Brain microvascular endothelial cell (primary cell): ENCODE measurements at regions not wholly inside any gene's neighbourhood (a gene's known extent, or its start where the extent isn't known, plus 50 kb on each side); places are given as distances from the start of the nearest gene placed in this dataset.

Source experiments
- DNase-seq: peaks from one replicate; pipeline ENCODE4 v3.0.0-alpha.2; 2020
- H3K27ac ChIP-seq: fragments of 250-450 bp; sonication (Bioruptor Pico); 2 replicates; pipeline ENCODE4 v1.5.1; 2020; ENCODE audit warnings: mild to moderate bottlenecking, moderate library complexity
- H3K27me3 ChIP-seq: fragments of 250-450 bp; sonication (Bioruptor Pico); replicated peaks from 2 replicates; pipeline ENCODE4 v1.5.1; 2020; ENCODE audit warnings: mild to moderate bottlenecking
- H3K36me3 ChIP-seq: fragments of 250-450 bp; sonication (Bioruptor Pico); replicated peaks from 2 replicates; pipeline ENCODE4 v1.5.1; 2020; ENCODE audit warnings: mild to moderate bottlenecking
- H3K4me3 ChIP-seq: 2 replicates; pipeline ENCODE4 v1.5.1; 2011; ENCODE audit warnings: low read depth, mild to moderate bottlenecking, control low read depth, low read length, moderate library complexity
- in situ Hi-C: cut with HindIII; loops from 2 replicates; pipeline ENCODE4 v1.10.0; 2017; ENCODE audit warnings: low sequenced_read_pairs, low pct_ligation_motif_present
- TF ChIP-seq, protein P1 (sequence below): IDR thresholded peaks from 2 replicates; pipeline ENCODE4 v1.5.1; 2011; ENCODE audit warnings: low read depth, mild to moderate bottlenecking, moderate library complexity, low read length, control low read depth, inconsistent platforms; ENCODE audit errors: missing control alignments

DNA sequence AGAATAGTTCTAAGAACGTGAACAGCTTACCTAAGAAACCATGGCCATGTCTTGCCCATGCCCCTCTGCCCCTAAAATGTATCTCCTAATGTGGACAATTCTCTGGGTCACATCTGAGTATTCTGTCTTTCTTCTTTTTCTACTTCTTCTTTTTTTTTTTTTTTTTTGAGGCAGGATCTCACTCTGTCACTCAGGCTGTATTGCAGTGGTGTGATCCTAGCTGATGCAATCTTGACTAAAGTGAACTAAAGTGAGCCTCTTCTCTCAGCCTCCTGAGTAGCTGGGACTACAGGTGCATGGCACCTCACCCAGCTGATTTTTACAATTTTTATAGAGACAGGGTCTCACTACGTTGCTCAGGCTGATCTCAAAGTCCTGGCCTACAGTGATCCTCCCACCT, 204.8 kb upstream of the ZPLD1 start:
- Histone ChIP-seq H3K27me3 (no peaks in the 10 kb centered on the region), H3K27ac (no peak overlapping the region), H3K36me3 (no peaks in the 10 kb centered on the region), H3K4me3 (no peak overlapping the region)
- in situ Hi-C loops, result loop anchor here (25.0 kb wide), 1 partner anchor 307 kb away; no protein-coding TSS in a partner anchor
- TF ChIP-seq, protein P1, sequence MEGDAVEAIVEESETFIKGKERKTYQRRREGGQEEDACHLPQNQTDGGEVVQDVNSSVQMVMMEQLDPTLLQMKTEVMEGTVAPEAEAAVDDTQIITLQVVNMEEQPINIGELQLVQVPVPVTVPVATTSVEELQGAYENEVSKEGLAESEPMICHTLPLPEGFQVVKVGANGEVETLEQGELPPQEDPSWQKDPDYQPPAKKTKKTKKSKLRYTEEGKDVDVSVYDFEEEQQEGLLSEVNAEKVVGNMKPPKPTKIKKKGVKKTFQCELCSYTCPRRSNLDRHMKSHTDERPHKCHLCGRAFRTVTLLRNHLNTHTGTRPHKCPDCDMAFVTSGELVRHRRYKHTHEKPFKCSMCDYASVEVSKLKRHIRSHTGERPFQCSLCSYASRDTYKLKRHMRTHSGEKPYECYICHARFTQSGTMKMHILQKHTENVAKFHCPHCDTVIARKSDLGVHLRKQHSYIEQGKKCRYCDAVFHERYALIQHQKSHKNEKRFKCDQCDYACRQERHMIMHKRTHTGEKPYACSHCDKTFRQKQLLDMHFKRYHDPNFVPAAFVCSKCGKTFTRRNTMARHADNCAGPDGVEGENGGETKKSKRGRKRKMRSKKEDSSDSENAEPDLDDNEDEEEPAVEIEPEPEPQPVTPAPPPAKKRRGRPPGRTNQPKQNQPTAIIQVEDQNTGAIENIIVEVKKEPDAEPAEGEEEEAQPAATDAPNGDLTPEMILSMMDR, result no peak
- no peak for DNase-seq

DNA sequence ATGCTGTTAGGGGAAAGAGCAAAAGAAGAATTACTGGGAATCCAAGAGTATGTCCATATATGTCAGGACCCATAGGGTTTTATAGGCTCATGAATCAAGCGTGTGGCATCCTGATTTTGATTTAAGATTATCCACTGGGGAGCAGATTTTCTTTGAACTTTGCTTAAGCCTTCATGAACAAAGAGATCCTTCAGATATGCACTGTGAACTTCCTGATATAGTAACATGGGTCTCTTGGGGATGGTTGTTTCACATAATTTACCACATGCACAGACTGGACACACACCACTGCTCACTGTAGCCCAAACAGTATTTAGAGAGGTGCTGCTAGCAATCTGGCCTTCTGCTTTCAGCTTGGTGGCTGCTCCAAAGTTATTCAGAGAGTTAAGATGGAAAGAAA, 200.9 kb upstream of the ZPLD1 start:
- in situ Hi-C loops, result loop anchor here (25.0 kb wide), 1 partner anchor 303 kb away; no protein-coding TSS in a partner anchor
- H3K4me3 ChIP-seq, result no peak overlapping the region
- no peaks in the 10 kb centered on the region for H3K27me3 ChIP-seq
- TF ChIP-seq, protein P1, result no peak
- no peak overlapping the region for H3K27ac ChIP-seq
- no peak for DNase-seq
- no peaks in the 10 kb centered on the region for H3K36me3 ChIP-seq

DNA sequence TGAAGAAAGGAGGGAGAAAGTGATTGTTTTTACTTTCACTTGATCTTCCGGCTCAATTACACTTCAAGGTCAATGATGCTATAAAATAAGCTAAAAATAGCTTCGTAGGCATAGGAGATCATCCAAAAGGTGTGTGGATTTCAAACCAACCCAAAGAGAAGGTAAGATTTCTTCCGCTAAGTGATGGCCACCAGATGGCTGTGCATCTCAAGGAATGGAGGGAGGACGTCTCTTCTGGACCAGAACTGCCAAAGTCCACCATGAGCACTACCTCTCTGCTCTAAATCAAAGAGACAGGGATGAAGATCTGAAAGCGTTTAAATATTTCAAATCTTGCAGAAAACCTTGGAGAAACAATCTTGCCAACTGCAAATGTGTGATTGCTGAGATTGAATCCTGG, 199.1 kb upstream of the ZPLD1 start:
- in situ Hi-C loops, result loop anchor here (25.0 kb wide), 1 partner anchor 302 kb away; no protein-coding TSS in a partner anchor
- no peak overlapping the region for H3K4me3 ChIP-seq
- no peak for DNase-seq
- H3K27ac ChIP-seq, result no peak overlapping the region
- no peaks in the 10 kb centered on the region for H3K36me3 ChIP-seq
- TF ChIP-seq, protein P1, result peak; percentile 54
- H3K27me3 ChIP-seq, result no peaks in the 10 kb centered on the region

DNA sequence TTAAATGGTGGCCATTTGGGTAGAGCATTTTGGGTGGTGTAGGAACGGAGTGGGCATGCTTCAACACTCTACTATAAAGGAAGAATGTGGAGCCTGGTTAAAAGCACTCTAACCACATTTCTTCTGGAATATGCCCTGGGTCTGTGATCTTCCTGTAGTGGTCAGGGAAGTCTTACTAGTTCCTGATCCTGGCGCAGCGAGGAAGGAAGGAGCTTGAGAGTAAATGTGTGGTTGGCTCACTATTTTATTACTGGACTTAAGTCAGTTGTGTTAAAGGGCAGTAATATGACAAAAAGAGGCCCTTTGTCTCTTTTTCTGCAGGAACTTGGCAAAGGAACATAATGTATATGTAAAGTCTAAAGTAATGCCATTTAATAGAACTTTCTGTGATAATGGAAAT, 197.6 kb upstream of the ZPLD1 start:
- DNase-seq, result no peak
- Histone ChIP-seq H3K36me3 (no peaks in the 10 kb centered on the region), H3K4me3 (no peak overlapping the region), H3K27ac (no peak overlapping the region), H3K27me3 (no peaks in the 10 kb centered on the region)
- in situ Hi-C loops, result loop anchor here (25.0 kb wide), 1 partner anchor 300 kb away; no protein-coding TSS in a partner anchor
- TF ChIP-seq, protein P1, result no peak

DNA sequence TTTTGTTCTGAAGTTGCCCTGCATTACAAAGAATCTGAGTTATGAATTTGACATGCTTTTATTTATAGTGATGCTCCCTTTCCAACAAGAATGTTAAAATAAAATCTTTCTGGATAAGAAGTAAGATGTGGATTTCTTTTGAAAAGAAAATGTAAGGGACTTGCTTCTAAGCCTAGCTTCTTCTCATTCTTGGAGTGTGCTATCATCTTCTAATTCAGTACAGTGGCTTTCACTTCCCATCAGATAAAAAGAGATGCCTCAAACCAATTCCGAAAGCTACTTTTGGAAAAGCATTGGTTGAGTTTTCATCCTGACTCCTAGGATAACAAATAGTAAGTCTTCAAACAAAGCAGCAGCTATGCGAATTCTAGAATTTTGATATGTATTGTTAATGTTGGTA, 197.0 kb upstream of the ZPLD1 start:
- Histone ChIP-seq H3K4me3 (no peak overlapping the region), H3K27ac (no peak overlapping the region), H3K27me3 (no peaks in the 10 kb centered on the region), H3K36me3 (no peaks in the 10 kb centered on the region)
- in situ Hi-C loops, result loop anchor here (25.0 kb wide), 1 partner anchor 299 kb away; no protein-coding TSS in a partner anchor
- DNase-seq, result no peak
- TF ChIP-seq, protein P1, result no peak

DNA sequence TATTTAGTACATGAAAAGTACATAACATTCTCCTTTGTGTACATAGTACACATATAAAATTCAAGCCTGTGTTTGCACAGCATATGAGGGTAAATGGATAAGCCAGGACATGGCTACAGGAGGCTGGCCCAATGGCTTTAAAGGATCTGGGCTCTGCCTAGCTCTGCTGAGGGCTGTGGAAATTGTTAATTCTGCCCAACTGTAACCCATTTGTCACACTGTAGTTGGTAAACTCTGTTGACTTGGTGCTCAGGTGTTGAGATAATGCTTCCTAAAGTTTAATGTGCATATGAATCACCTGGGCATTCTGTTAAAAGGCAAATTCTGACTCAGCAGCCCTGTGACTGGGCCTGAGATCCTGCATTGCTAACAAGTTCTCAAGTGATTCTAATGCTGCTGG, 196.5 kb upstream of the ZPLD1 start:
- H3K27ac ChIP-seq, result no peak overlapping the region
- in situ Hi-C loops, result loop anchor here (25.0 kb wide), 1 partner anchor 299 kb away; no protein-coding TSS in a partner anchor
- H3K36me3 ChIP-seq, result no peaks in the 10 kb centered on the region
- H3K4me3 ChIP-seq, result no peak overlapping the region
- TF ChIP-seq, protein P1, result no peak
- H3K27me3 ChIP-seq, result no peaks in the 10 kb centered on the region
- no peak for DNase-seq
